GM23338 (cell line): ENCODE measurements at regions not wholly inside any gene's neighbourhood (a gene's known extent, or its start where the extent isn't known, plus 50 kb on each side); places are given as distances from the start of the nearest gene placed in this dataset.

Experiments
- ATAC-seq: fragments of 200-7000 bp; cut with Tn5 transposase; 3 replicates; pipeline ENCODE4 v1.9.1; 2020
- DNase-seq: peaks from one replicate; pipeline ENCODE4 v3.0.0-alpha.2; 2015; ENCODE audit warnings: low spot score
- H2AFZ ChIP-seq: fragments of 200-600 bp; sonication (generic); 2 replicates; pipeline ENCODE4 v1.8.0; 2016; ENCODE audit warnings: antibody characterized with exemption, mild to moderate bottlenecking, moderate library complexity
- H3F3A ChIP-seq: fragments of 200-600 bp; sonication (generic); replicated peaks from 2 replicates; pipeline ENCODE4 v1.8.0; 2017; ENCODE audit warnings: antibody characterized with exemption, mixed run types, low read depth
- H3K27ac ChIP-seq: fragments of 200-600 bp; sonication (generic); 2 replicates; pipeline ENCODE4 v1.6.1; 2016; ENCODE audit warnings: low read depth
- H3K27me3 ChIP-seq: fragments of 200-600 bp; sonication (generic); 2 replicates; pipeline ENCODE4 v1.8.0; 2016; ENCODE audit warnings: mild to moderate bottlenecking, mixed run types, moderate library complexity; ENCODE audit not compliant: insufficient read depth
- H3K36me3 ChIP-seq: fragments of 200-600 bp; sonication (generic); 2 replicates; pipeline ENCODE4 v1.8.0; 2016; ENCODE audit warnings: mild to moderate bottlenecking; ENCODE audit not compliant: insufficient read depth
- H3K4me1 ChIP-seq: fragments of 200-600 bp; sonication (generic); 2 replicates; pipeline ENCODE4 v1.8.0; 2016; ENCODE audit warnings: mild to moderate bottlenecking, moderate library complexity; ENCODE audit not compliant: insufficient read depth
- H3K4me2 ChIP-seq: fragments of 200-600 bp; sonication (generic); 2 replicates; pipeline ENCODE4 v1.7.1; 2017; ENCODE audit warnings: mixed run types
- H3K4me3 ChIP-seq: fragments of 200-600 bp; sonication (generic); 2 replicates; pipeline ENCODE4 v1.6.1; 2016; ENCODE audit warnings: mixed run types
- H3K79me2 ChIP-seq: fragments of 200-600 bp; sonication (generic); replicated peaks from 2 replicates; pipeline ENCODE4 v1.8.0; 2017; ENCODE audit warnings: mild to moderate bottlenecking; ENCODE audit not compliant: insufficient read depth
- H3K9me2 ChIP-seq: fragments of 200-600 bp; sonication (generic); 2 replicates; pipeline ENCODE4 v1.8.0; 2017; ENCODE audit not compliant: insufficient read depth
- H4K20me1 ChIP-seq: fragments of 200-600 bp; sonication (generic); replicated peaks from 2 replicates; pipeline ENCODE4 v1.8.0; 2017; ENCODE audit warnings: mild to moderate bottlenecking; ENCODE audit not compliant: insufficient read depth
- H3K27ac Mint-ChIP-seq: 2 replicates; pipeline ENCODE4 v1.8.0; 2020; ENCODE audit warnings: inconsistent platforms, mild to moderate bottlenecking, moderate library complexity, mixed read lengths
- H3K27me3 Mint-ChIP-seq: 3 replicates; pipeline ENCODE4 v1.8.0; 2022; ENCODE audit warnings: low read depth, mild to moderate bottlenecking, moderate library complexity, mixed read lengths, inconsistent platforms; ENCODE audit not compliant: insufficient read depth, poor library complexity
- H3K36me3 Mint-ChIP-seq: 3 replicates; pipeline ENCODE4 v1.8.0; 2021; ENCODE audit warnings: low read depth, mild to moderate bottlenecking, inconsistent platforms, moderate library complexity, mixed read lengths
- H3K4me1 Mint-ChIP-seq: 3 replicates; pipeline ENCODE4 v1.8.0; 2020; ENCODE audit warnings: mild to moderate bottlenecking, inconsistent platforms, mixed read lengths
- H3K4me3 Mint-ChIP-seq: 3 replicates; pipeline ENCODE4 v1.8.0; 2021; ENCODE audit warnings: moderate library complexity, mild to moderate bottlenecking, inconsistent platforms, mixed read lengths
- H3K9me3 Mint-ChIP-seq: 3 replicates; pipeline ENCODE4 v1.8.0; 2020; ENCODE audit warnings: moderate library complexity, mild to moderate bottlenecking, inconsistent platforms, mixed read lengths
- EZH2 ChIP-seq: fragments of 200-600 bp; sonication (generic); IDR thresholded peaks from one replicate; pipeline ENCODE4 v1.8.0; 2017; ENCODE audit warnings: antibody characterized with exemption, mild to moderate bottlenecking, low read depth; ENCODE audit not compliant: unreplicated experiment
- JUNB ChIP-seq: IDR thresholded peaks from one replicate; pipeline ENCODE4 v1.6.1; 2016; ENCODE audit warnings: antibody characterized with exemption; ENCODE audit not compliant: unreplicated experiment
- POLR2AphosphoS5 ChIP-seq: IDR thresholded peaks from 2 replicates; pipeline ENCODE4 v1.6.1; 2016; ENCODE audit warnings: antibody characterized with exemption, low read depth
- STAT1 ChIP-seq: IDR thresholded peaks from one replicate; pipeline ENCODE4 v1.6.1; 2016; ENCODE audit warnings: antibody characterized with exemption; ENCODE audit not compliant: unreplicated experiment
- ZNF114 ChIP-seq: fragments of 250-450 bp; sonication (Bioruptor Pico); IDR thresholded peaks from 2 replicates; pipeline ENCODE4 v1.5.0; 2020; ENCODE audit warnings: mild to moderate bottlenecking, moderate library complexity
- ZNF331 ChIP-seq: fragments of 250-450 bp; sonication (Bioruptor Pico); IDR thresholded peaks from 2 replicates; pipeline ENCODE4 v1.5.0; 2020; ENCODE audit warnings: low read depth, mild to moderate bottlenecking, moderate library complexity
- ZNF462 ChIP-seq: fragments of 250-450 bp; sonication (Bioruptor Pico); IDR thresholded peaks from 2 replicates; pipeline ENCODE4 v1.5.0; 2020; ENCODE audit warnings: mild to moderate bottlenecking, moderate library complexity

- TF ChIP-seq ZNF462 (CRISPR knock-in tag) (no peak), EZH2 (no peak)
Measured at GRCh38 chr2:234733795-234734600, 217.8 kb upstream of the SH3BP4 start (continued).

- peaks cover 8% of the 10 kb centered on the region; the same call in 2 of the 3 replicates for H3K36me3 Mint-ChIP-seq
- no peak for TF ChIP-seq ZNF462 (CRISPR knock-in tag)
- no peak for TF ChIP-seq STAT1
- TF ChIP-seq JUNB = no peak
- TF ChIP-seq ZNF331 (CRISPR knock-in tag) = no peak
- no peak for TF ChIP-seq ZNF114 (CRISPR knock-in tag)
- no peak for TF ChIP-seq POLR2AphosphoS5
Measured at GRCh38 chr2:234733093-234733489, 218.7 kb upstream of the SH3BP4 start.

More at GRCh38 chr2:234733093-234733489, 218.7 kb upstream of the SH3BP4 start:
- peaks cover 14% of the 10 kb centered on the region; the same call in 2 of the 3 replicates for H3K9me3 Mint-ChIP-seq
- Histone ChIP-seq H3K27me3 (no peaks in the 10 kb centered on the region), H3K79me2 (no peaks in the 10 kb centered on the region), H3K27ac (no peak overlapping the region), H3K4me1 (no peaks in the 10 kb centered on the region), H4K20me1 (no peaks in the 10 kb centered on the region), H3K4me2 (no peak overlapping the region), H3K9me2 (0 out of 2 replicates have a peak, but pooled peaks cover 2% of the 10 kb centered on the region), H3K36me3 (no peaks in the 10 kb centered on the region), H3K4me3 (no peak overlapping the region), H2AFZ (no peak overlapping the region), H3F3A (no peaks in the 10 kb centered on the region)
- H3K27ac Mint-ChIP-seq = no peak overlapping the region
- peaks cover 10% of the 10 kb centered on the region for H3K4me1 Mint-ChIP-seq
- H3K4me3 Mint-ChIP-seq = no peak overlapping the region
- H3K27me3 Mint-ChIP-seq = peaks cover 9% of the 10 kb centered on the region
- ATAC-seq = no peak
- no peak for DNase-seq
